ENCODE measurements at regions not wholly inside any gene's neighbourhood (a gene's known extent, or its start where the extent isn't known, plus 50 kb on each side); places are given as distances from the start of the nearest gene placed in this dataset.

- no peak overlapping the region for H2AFZ ChIP-seq (ENCODE audit: low read depth, low read length)
- no peak overlapping the region for H2BK120ac ChIP-seq (ENCODE audit: low read depth, low read length)
- WGBS = 81% methylated on average over 3 of the region's 4 CpGs
- H2BK12ac ChIP-seq (ENCODE audit: low read length in 2 of 2) = no peak overlapping the region
- H3K9ac ChIP-seq (ENCODE audit: low read length) = no peak overlapping the region
- H3K36me3 ChIP-seq (ENCODE audit: control insufficient read depth in 1 of 2, insufficient read depth in 2 of 2, low read depth in 1 of 2, low read length in 2 of 2) = no peaks in the 10 kb centered on the region
- H2BK15ac ChIP-seq (ENCODE audit: low read depth, poor library complexity, severe bottlenecking) = no peak overlapping the region
- H3K4me1 ChIP-seq (ENCODE audit: control insufficient read depth, insufficient read depth, low read depth, low read length) = no peaks in the 10 kb centered on the region
- peak overlapping the region in 1 of 2 experiments; percentile 37 for H3K4ac ChIP-seq (ENCODE audit: low read depth in 1 of 2, low read length in 2 of 2)
- no peak overlapping the region for H2AK5ac ChIP-seq (ENCODE audit: low read length, severe bottlenecking)
- H3K18ac ChIP-seq (ENCODE audit: low read depth in 1 of 2, low read length in 2 of 2) = peak overlapping the region in 1 of 2 experiments; percentile 52
- H3K27ac ChIP-seq (ENCODE audit: low read length, poor library complexity, severe bottlenecking) = peak overlapping the region; percentile 57
- DNase-seq = peak; percentile 47
- H3K14ac ChIP-seq (ENCODE audit: low read length in 2 of 2) = no peak overlapping the region
- H3K23ac ChIP-seq (ENCODE audit: low read length in 2 of 2) = no peak overlapping the region
- H4K91ac ChIP-seq (ENCODE audit: low read length) = no peak overlapping the region
- H4K8ac ChIP-seq (ENCODE audit: low read length) = no peak overlapping the region
- no peak overlapping the region for H2BK5ac ChIP-seq (ENCODE audit: low read depth, low read length, poor library complexity, severe bottlenecking)
- no peaks in the 10 kb centered on the region for H3K79me1 ChIP-seq (replicated peaks; ENCODE audit: low read length, poor library complexity, severe bottlenecking)
- H3K4me3 ChIP-seq (ENCODE audit: insufficient read depth in 1 of 2, low read depth in 1 of 2, low read length in 2 of 2) = no peak overlapping the region
- H3K9me3 ChIP-seq (ENCODE audit: control insufficient read depth, low read length) = no peaks in the 10 kb centered on the region
- no peaks in the 10 kb centered on the region for H3K27me3 ChIP-seq (ENCODE audit: control insufficient read depth in 1 of 2, insufficient read depth in 1 of 2, low read length in 2 of 2)
- no peak overlapping the region for H3K4me2 ChIP-seq (ENCODE audit: low read length, poor library complexity, severe bottlenecking)
Observed at GRCh38 chr12:25853316-25854095, 105.0 kb upstream of the RASSF8 start.

DNA sequence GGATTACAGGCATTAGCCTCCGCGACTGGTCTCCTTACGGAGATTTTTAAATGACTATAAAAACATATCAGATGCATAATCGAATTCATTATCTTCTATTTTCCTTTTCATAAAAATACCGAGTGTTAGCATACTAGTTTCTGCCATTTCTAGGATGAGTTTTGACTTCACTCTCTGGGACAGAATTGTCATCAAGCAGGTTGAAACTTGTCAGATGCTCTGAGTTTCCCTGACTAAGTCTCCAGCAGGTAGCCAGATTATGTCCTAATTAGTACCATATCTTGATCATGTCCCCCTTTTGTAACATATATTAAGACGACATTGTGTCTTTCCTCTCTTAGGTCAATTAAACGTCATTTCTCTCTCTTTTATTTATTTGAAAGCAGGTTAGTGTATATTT, 103.5 kb upstream of the RASSF8 start:
- Histone ChIP-seq H3K4me1 (ENCODE audit: control insufficient read depth, insufficient read depth, low read depth, low read length) (no peaks in the 10 kb centered on the region), H3K9ac (ENCODE audit: low read length) (no peak overlapping the region), H4K91ac (ENCODE audit: low read length) (no peak overlapping the region), H3K14ac (ENCODE audit: low read length in 2 of 2) (no peak overlapping the region), H3K4me3 (ENCODE audit: insufficient read depth in 1 of 2, low read depth in 1 of 2, low read length in 2 of 2) (no peak overlapping the region), H2BK120ac (ENCODE audit: low read depth, low read length) (no peak overlapping the region), H3K79me1 (replicated peaks; ENCODE audit: low read length, poor library complexity, severe bottlenecking) (no peaks in the 10 kb centered on the region), H3K4me2 (ENCODE audit: low read length, poor library complexity, severe bottlenecking) (no peak overlapping the region), H2BK12ac (ENCODE audit: low read length in 2 of 2) (no peak overlapping the region), H3K27me3 (ENCODE audit: control insufficient read depth in 1 of 2, insufficient read depth in 1 of 2, low read length in 2 of 2) (no peaks in the 10 kb centered on the region), H3K27ac (ENCODE audit: low read length, poor library complexity, severe bottlenecking) (no peak overlapping the region), H2BK15ac (ENCODE audit: low read depth, poor library complexity, severe bottlenecking) (no peak overlapping the region), H3K18ac (ENCODE audit: low read depth in 1 of 2, low read length in 2 of 2) (no peak overlapping the region), H3K9me3 (ENCODE audit: control insufficient read depth, low read length) (no peaks in the 10 kb centered on the region), H3K4ac (ENCODE audit: low read depth in 1 of 2, low read length in 2 of 2) (no peak overlapping the region), H3K23ac (ENCODE audit: low read length in 2 of 2) (no peak overlapping the region), H2BK5ac (ENCODE audit: low read depth, low read length, poor library complexity, severe bottlenecking) (no peak overlapping the region), H2AK5ac (ENCODE audit: low read length, severe bottlenecking) (no peak overlapping the region), H3K36me3 (ENCODE audit: control insufficient read depth in 1 of 2, insufficient read depth in 2 of 2, low read depth in 1 of 2, low read length in 2 of 2) (no peaks in the 10 kb centered on the region), H2AFZ (ENCODE audit: low read depth, low read length) (no peak overlapping the region), H4K8ac (ENCODE audit: low read length) (no peak overlapping the region)
- DNase-seq = no peak
- 96% methylated on average over 5 of the region's 7 CpGs for WGBS

GRCh38 chr12:25855716-25856115, 102.8 kb upstream of the RASSF8 start:
- H2BK12ac ChIP-seq (ENCODE audit: low read length in 2 of 2) = no peak overlapping the region
- H2AFZ ChIP-seq (ENCODE audit: low read depth, low read length) = no peak overlapping the region
- DNase-seq = no peak
- no peak overlapping the region for H4K91ac ChIP-seq (ENCODE audit: low read length)
- H2AK5ac ChIP-seq (ENCODE audit: low read length, severe bottlenecking) = no peak overlapping the region
- H3K9me3 ChIP-seq (ENCODE audit: control insufficient read depth, low read length) = no peaks in the 10 kb centered on the region
- no peak overlapping the region for H3K23ac ChIP-seq (ENCODE audit: low read length in 2 of 2)
- no peak overlapping the region for H3K14ac ChIP-seq (ENCODE audit: low read length in 2 of 2)
- no peak overlapping the region for H4K8ac ChIP-seq (ENCODE audit: low read length)
- H3K4me3 ChIP-seq (ENCODE audit: insufficient read depth in 1 of 2, low read depth in 1 of 2, low read length in 2 of 2) = no peak overlapping the region
- no peak overlapping the region for H3K18ac ChIP-seq (ENCODE audit: low read depth in 1 of 2, low read length in 2 of 2)
- no peaks in the 10 kb centered on the region for H3K4me1 ChIP-seq (ENCODE audit: control insufficient read depth, insufficient read depth, low read depth, low read length)
- H2BK5ac ChIP-seq (ENCODE audit: low read depth, low read length, poor library complexity, severe bottlenecking) = no peak overlapping the region
- H3K36me3 ChIP-seq (ENCODE audit: control insufficient read depth in 1 of 2, insufficient read depth in 2 of 2, low read depth in 1 of 2, low read length in 2 of 2) = no peaks in the 10 kb centered on the region
- H3K27ac ChIP-seq (ENCODE audit: low read length, poor library complexity, severe bottlenecking) = peak overlapping the region; percentile 59
- no peak overlapping the region for H2BK120ac ChIP-seq (ENCODE audit: low read depth, low read length)
- no peaks in the 10 kb centered on the region for H3K79me1 ChIP-seq (replicated peaks; ENCODE audit: low read length, poor library complexity, severe bottlenecking)
- no peak overlapping the region for H3K4me2 ChIP-seq (ENCODE audit: low read length, poor library complexity, severe bottlenecking)
- WGBS = 90% methylated on average over 3 of the region's 3 CpGs
- H3K27me3 ChIP-seq (ENCODE audit: control insufficient read depth in 1 of 2, insufficient read depth in 1 of 2, low read length in 2 of 2) = no peaks in the 10 kb centered on the region
- no peak overlapping the region for H2BK15ac ChIP-seq (ENCODE audit: low read depth, poor library complexity, severe bottlenecking)
- peak overlapping the region in 1 of 2 experiments; percentile 28 for H3K4ac ChIP-seq (ENCODE audit: low read depth in 1 of 2, low read length in 2 of 2)
- peak overlapping the region; percentile 63 for H3K9ac ChIP-seq (ENCODE audit: low read length)

DNA sequence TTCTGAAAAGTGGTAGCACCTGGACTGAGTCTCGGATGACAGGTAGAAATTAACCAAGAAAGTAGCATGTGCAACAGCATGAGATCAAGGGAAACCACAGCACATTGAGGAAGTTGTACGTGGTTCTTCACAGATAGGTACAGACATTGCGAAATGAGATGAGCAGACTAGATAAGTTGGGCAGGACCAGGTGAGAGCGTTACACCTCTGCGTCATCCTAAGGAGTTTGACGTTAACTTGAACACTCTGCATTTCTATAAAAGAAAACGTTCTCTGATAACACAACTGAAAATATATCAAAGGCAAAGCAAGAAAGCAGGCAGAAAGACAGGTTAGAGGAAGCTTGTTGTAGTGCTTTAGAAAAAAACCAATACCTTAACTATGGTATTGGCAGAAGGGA, 98.5 kb upstream of the RASSF8 start:
- no peaks in the 10 kb centered on the region for H3K79me1 ChIP-seq (replicated peaks; ENCODE audit: low read length, poor library complexity, severe bottlenecking)
- H4K8ac ChIP-seq (ENCODE audit: low read length) = no peak overlapping the region
- no peak overlapping the region for H3K4ac ChIP-seq (ENCODE audit: low read depth in 1 of 2, low read length in 2 of 2)
- H4K91ac ChIP-seq (ENCODE audit: low read length) = no peak overlapping the region
- no peak overlapping the region for H3K9ac ChIP-seq (ENCODE audit: low read length)
- no peak overlapping the region for H2AK5ac ChIP-seq (ENCODE audit: low read length, severe bottlenecking)
- H3K4me1 ChIP-seq (ENCODE audit: control insufficient read depth, insufficient read depth, low read depth, low read length) = no peaks in the 10 kb centered on the region
- H2BK12ac ChIP-seq (ENCODE audit: low read length in 2 of 2) = no peak overlapping the region
- no peak overlapping the region for H3K14ac ChIP-seq (ENCODE audit: low read length in 2 of 2)
- no peaks in the 10 kb centered on the region for H3K27me3 ChIP-seq (ENCODE audit: control insufficient read depth in 1 of 2, insufficient read depth in 1 of 2, low read length in 2 of 2)
- H2BK5ac ChIP-seq (ENCODE audit: low read depth, low read length, poor library complexity, severe bottlenecking) = no peak overlapping the region
- H3K23ac ChIP-seq (ENCODE audit: low read length in 2 of 2) = no peak overlapping the region
- H2AFZ ChIP-seq (ENCODE audit: low read depth, low read length) = no peak overlapping the region
- no peaks in the 10 kb centered on the region for H3K9me3 ChIP-seq (ENCODE audit: control insufficient read depth, low read length)
- DNase-seq = no peak
- 98% methylated on average over 4 of the region's 7 CpGs for WGBS
- no peak overlapping the region for H3K27ac ChIP-seq (ENCODE audit: low read length, poor library complexity, severe bottlenecking)
- no peak overlapping the region for H2BK15ac ChIP-seq (ENCODE audit: low read depth, poor library complexity, severe bottlenecking)
- no peak overlapping the region for H3K4me2 ChIP-seq (ENCODE audit: low read length, poor library complexity, severe bottlenecking)
- H3K4me3 ChIP-seq (ENCODE audit: insufficient read depth in 1 of 2, low read depth in 1 of 2, low read length in 2 of 2) = no peak overlapping the region
- no peaks in the 10 kb centered on the region for H3K36me3 ChIP-seq (ENCODE audit: control insufficient read depth in 1 of 2, insufficient read depth in 2 of 2, low read depth in 1 of 2, low read length in 2 of 2)
- no peak overlapping the region for H3K18ac ChIP-seq (ENCODE audit: low read depth in 1 of 2, low read length in 2 of 2)
- no peak overlapping the region for H2BK120ac ChIP-seq (ENCODE audit: low read depth, low read length)
